ENCODE measurements at regions not wholly inside any gene's neighbourhood (a gene's known extent, or its start where the extent isn't known, plus 50 kb on each side); places are given as distances from the start of the nearest gene placed in this dataset.

- no peak for TF ChIP-seq CTCF (IDR thresholded peaks at IDR 0.05)
- no peak for TF ChIP-seq POLR2A (IDR thresholded peaks at IDR 0.05)
Measured at GRCh38 chr5:31086839-31087415, 106.6 kb upstream of the CDH6 start.

Measured in prostate gland (tissue), 2 donors.